ENCODE measurements at regions not wholly inside any gene's neighbourhood (a gene's known extent, or its start where the extent isn't known, plus 50 kb on each side); places are given as distances from the start of the nearest gene placed in this dataset.

DNA sequence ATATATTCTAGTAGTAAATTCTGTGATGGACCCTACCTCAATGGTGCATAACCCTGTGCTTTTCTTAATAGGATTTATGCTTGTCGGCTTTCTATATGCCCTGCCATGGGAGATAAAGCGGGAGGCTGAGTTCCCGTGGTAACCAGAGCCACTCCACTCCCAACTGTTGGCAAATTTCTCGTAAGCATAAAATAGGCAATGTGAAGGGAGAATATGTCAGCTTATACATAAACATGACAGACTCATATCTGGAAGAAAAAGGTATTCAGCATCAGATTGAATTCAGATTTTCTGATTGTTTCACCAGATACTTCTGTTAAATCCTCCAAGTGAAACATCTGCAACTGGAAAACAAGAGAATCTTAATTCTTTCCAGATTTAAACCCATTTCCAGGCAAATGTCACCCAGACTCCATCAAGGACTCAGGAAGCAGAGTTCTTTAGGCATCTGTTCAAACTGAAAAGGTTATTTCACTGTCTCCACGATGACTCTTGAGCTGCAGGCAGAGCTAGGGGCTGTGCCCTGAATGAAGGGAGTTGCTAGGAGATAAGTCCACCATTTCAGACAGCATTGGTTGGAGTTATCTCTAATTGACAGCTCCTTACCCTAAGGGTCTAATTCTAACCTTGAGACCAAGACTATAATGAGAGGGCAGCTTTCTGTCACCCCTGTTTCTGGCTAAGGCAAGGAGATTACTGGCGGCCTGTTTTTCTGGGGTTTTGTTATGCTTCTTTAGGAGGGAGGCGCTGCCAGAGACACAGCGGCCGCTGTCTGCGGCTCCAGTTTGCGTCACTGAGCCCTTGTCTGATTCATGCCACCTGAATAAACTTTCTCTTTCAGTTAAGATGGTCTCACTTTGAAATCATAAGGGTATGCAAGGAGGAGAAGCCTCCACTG, 381.3 kb downstream of the SOX11 start:
- H3K4me3 ChIP-seq (ENCODE audit: low read depth, low read length), result no peak overlapping the region
- peak; percentile 75 for DNase-seq (ENCODE audit: low read depth)
- TF ChIP-seq, protein P1, sequence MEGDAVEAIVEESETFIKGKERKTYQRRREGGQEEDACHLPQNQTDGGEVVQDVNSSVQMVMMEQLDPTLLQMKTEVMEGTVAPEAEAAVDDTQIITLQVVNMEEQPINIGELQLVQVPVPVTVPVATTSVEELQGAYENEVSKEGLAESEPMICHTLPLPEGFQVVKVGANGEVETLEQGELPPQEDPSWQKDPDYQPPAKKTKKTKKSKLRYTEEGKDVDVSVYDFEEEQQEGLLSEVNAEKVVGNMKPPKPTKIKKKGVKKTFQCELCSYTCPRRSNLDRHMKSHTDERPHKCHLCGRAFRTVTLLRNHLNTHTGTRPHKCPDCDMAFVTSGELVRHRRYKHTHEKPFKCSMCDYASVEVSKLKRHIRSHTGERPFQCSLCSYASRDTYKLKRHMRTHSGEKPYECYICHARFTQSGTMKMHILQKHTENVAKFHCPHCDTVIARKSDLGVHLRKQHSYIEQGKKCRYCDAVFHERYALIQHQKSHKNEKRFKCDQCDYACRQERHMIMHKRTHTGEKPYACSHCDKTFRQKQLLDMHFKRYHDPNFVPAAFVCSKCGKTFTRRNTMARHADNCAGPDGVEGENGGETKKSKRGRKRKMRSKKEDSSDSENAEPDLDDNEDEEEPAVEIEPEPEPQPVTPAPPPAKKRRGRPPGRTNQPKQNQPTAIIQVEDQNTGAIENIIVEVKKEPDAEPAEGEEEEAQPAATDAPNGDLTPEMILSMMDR (conservative IDR thresholded peaks at IDR 0.05; ENCODE audit: low read depth, low read length), result peak; percentile 12

DNA sequence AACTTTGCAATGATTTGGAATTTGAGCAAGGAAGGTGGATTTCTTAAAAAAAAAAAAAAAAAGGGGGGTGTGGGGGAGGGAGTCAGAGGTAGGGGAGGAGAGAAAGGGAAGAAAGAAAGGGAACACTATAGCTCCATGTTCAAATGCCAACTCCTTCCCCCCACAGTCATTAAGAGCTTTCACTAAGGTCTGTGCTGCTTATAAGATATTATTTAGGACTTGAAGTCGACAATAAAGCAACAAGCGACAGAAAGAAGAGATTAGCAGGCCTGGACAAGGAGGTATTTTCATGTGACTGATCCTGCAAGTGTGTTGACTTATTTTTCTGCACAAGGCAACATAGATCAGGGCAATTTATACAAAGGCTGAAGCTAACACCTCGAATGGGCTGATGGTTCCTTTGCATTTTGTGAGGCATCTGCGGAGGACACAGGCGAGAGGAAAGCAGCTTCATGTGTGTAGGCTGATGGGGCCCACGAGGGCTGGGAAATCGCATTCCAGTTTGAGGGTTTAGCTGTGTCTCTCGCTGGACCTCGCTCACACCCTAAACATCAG, 382.0 kb downstream of the SOX11 start:
- no peak for DNase-seq (ENCODE audit: low read depth)
- TF ChIP-seq, protein P1 (conservative IDR thresholded peaks at IDR 0.05; ENCODE audit: low read depth, low read length), result no peak
- H3K4me3 ChIP-seq (ENCODE audit: low read depth, low read length), result no peak overlapping the region

DNA sequence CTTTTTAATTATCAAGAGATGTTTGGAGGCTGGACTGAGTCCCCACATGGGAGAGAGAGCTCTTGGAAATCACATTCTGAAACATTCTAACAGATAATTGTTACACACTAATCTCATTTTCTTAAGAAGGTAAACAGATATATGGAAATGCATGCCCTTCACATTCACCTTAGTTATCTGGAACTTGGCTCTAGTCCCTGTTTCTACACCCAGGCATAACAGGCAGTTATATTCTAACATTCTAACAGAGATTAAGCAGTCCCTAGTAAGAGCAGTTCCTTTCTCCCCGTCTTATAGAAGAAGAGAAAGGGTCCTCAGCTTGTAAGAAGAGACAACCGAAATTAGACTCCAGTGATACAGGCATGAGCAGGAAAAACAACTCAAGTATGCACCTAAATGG, 385.4 kb downstream of the SOX11 start:
- TF ChIP-seq, protein P1 (conservative IDR thresholded peaks at IDR 0.05; ENCODE audit: low read depth, low read length), result no peak
- H3K4me3 ChIP-seq (ENCODE audit: low read depth, low read length), result no peak overlapping the region
- DNase-seq (ENCODE audit: low read depth), result peak; percentile 2

DNA sequence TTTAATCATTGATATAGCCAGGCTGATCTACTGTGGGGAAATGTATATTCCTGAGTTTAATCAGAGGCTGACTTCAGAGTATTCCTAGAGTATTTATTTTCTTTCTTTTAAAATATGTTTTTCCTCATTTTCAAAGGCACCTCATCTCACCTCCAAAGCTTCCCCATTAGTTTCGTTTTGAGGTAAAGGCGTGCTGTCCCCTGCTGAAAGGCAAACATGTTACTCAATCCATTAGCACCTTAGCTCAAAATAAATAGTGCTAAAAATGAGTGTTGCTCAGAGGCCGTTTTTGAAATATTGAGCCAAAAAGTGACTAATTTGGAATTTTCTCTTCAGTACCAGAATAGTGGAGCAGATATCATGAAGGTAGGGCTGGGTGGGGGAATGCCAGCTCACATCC, 386.2 kb downstream of the SOX11 start:
- TF ChIP-seq, protein P1 (conservative IDR thresholded peaks at IDR 0.05; ENCODE audit: low read depth, low read length), result no peak
- DNase-seq (ENCODE audit: low read depth), result no peak

DNA sequence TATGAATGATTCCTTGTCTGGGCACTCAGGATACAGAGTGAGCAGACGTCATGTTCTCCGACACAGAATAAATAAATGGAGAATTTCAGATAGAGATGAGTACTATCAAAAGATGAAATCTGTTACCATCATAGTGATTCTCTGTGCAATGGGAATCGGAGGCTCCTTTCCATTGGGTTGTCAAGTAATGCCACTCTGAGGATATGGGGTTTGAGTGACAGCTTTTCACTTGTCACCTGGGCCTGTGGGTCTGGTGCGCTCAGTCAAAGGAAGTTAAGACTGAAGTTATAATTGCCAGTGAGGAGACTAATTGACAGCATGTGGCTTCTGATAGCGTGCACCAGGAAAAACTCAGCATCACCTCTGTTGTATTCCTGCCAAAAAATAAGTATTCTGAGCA, 387.2 kb downstream of the SOX11 start:
- TF ChIP-seq, protein P1 (conservative IDR thresholded peaks at IDR 0.05; ENCODE audit: low read depth, low read length), result no peak
- H3K4me3 ChIP-seq (ENCODE audit: low read depth, low read length), result no peak overlapping the region
- DNase-seq (ENCODE audit: low read depth), result no peak

More for the DNA sequence above, 386.2 kb downstream of the SOX11 start:
- H3K4me3 ChIP-seq (ENCODE audit: low read depth, low read length), result no peak overlapping the region

DNA sequence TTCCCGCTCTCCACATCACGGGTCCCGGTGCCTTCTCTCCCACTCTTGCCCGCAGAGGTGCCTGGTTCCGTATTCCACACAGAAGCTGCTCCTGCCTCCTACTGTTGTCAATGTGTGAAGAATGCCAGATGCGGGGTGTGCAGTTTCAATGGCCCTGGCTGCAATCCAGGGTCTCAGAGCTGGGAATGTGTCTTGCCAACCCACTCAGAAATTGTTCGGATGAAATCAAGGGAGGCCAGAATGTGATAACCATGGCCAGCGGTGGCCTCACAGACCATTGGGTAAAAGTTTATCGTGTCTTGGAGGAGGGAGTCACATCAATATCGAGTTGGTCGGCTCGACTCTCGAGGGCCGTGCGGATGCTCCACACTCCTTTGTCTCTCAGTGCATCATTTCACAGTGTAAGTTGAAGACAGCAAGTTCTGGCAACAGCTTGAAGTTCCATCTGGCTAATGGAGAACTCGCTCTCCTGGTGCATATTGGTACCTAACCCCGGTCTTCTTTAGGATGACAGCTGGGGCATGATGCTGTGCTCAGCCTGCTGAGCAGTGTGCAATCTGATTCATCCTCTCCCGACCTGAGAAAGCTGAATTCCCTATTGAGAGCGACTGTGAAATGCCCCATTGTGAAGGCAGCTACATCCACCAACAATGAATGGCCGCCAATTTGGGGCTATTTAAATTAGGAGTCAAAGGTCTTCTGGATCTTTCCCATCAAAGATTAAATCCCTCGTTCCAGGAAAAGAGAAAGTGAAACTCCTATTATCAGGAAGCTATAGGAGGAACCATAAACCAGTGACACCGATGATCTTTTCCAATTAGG, 389.0 kb downstream of the SOX11 start:
- TF ChIP-seq, protein P1 (conservative IDR thresholded peaks at IDR 0.05; ENCODE audit: low read depth, low read length), result no peak
- DNase-seq (ENCODE audit: low read depth), result no peak
- no peak overlapping the region for H3K4me3 ChIP-seq (ENCODE audit: low read depth, low read length)

Data from choroid plexus epithelial cell (primary cell).